ENCODE measurements at regions not wholly inside any gene's neighbourhood (a gene's known extent, or its start where the extent isn't known, plus 50 kb on each side); places are given as distances from the start of the nearest gene placed in this dataset.

- TF ChIP-seq CTCF (IDR thresholded peaks at IDR 0.05) (no peak), POLR2A (IDR thresholded peaks at IDR 0.05) (no peak)
Observed at GRCh38 chr9:21551401-21551800, 69.3 kb upstream of the IFNE start.

Data from uterus (tissue), 2 donors.